ENCODE measurements at regions not wholly inside any gene's neighbourhood (a gene's known extent, or its start where the extent isn't known, plus 50 kb on each side); places are given as distances from the start of the nearest gene placed in this dataset.
"Not testable (repeated sequence)": the region's sequence is repeated elsewhere in the genome, so short reads cannot be mapped to it uniquely, and the experiment has no call there.

- no peak for DNase-seq
Measured at GRCh38 chr5:168114444-168115017, 176.9 kb upstream of the WWC1 start.

GRCh38 chr5:168117469-168117868, 174.0 kb upstream of the WWC1 start:
- DNase-seq = no peak

- no peak for DNase-seq
Measured at GRCh38 chr5:168118042-168118668, 173.3 kb upstream of the WWC1 start.

GRCh38 chr5:168120401-168121137, 170.9 kb upstream of the WWC1 start:
- no peak for DNase-seq

- DNase-seq = no peak
Measured at GRCh38 chr5:168121138-168121494, 170.3 kb upstream of the WWC1 start.

- DNase-seq = no peak
Measured at GRCh38 chr5:168123631-168124528, 167.6 kb upstream of the WWC1 start.

- DNase-seq = no peak
Measured at GRCh38 chr5:168125445-168126199, 165.8 kb upstream of the WWC1 start.

GRCh38 chr5:168126606-168127005, 164.8 kb upstream of the WWC1 start:
- no peak for DNase-seq

GRCh38 chr5:168128111-168128510, 163.3 kb upstream of the WWC1 start:
- no peak for DNase-seq

- DNase-seq = no peak
Measured at GRCh38 chr5:168128557-168128956, 162.9 kb upstream of the WWC1 start.

- no peak for DNase-seq
Measured at GRCh38 chr5:168131519-168131918, 159.9 kb upstream of the WWC1 start.

GRCh38 chr5:168132241-168132641, 159.2 kb upstream of the WWC1 start:
- DNase-seq = no peak

- DNase-seq = no peak
Measured at GRCh38 chr5:168135897-168136296, 155.5 kb upstream of the WWC1 start.

GRCh38 chr5:168136340-168136739, 155.1 kb upstream of the WWC1 start:
- DNase-seq = no peak

- DNase-seq = no peak
Measured at GRCh38 chr5:168137265-168137664, 154.2 kb upstream of the WWC1 start.

- no peak for DNase-seq
Measured at GRCh38 chr5:168140241-168140640, 151.2 kb upstream of the WWC1 start.

- DNase-seq = no peak
Measured at GRCh38 chr5:168142402-168142801, 149.0 kb upstream of the WWC1 start.

- not testable (repeated sequence) for DNase-seq
Measured at GRCh38 chr5:168143521-168143920, 147.9 kb upstream of the WWC1 start.

GRCh38 chr5:168147106-168147505, 144.3 kb upstream of the WWC1 start:
- no peak for DNase-seq

GRCh38 chr5:168147568-168148360, 143.7 kb upstream of the WWC1 start:
- no peak for DNase-seq

GRCh38 chr5:168151041-168151440, 140.4 kb upstream of the WWC1 start:
- DNase-seq = no peak

GRCh38 chr5:168152660-168153059, 138.8 kb upstream of the WWC1 start:
- DNase-seq = no peak

Data from dermis blood vessel endothelial cell (primary cell).